ENCODE measurements at regions not wholly inside any gene's neighbourhood (a gene's known extent, or its start where the extent isn't known, plus 50 kb on each side); places are given as distances from the start of the nearest gene placed in this dataset.

DNA sequence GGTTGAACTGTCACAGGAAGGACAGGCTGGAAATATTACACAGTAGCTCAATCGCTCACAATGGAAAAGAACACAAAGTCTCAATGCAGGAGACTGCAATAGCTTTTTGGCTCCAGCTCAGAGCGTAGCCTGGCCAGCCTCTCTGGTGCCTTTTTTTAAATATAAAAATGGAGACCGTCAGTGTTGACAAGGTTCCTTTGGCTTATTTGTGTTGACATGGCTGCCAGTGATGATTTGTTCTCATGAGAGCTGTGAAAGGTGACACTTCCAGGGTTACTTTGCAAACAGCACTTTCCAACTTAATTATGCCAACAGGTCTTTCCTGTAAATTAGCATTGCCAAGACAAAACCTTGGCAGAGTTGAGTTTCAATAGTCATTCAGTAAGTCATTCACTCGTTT lies 70.8 kb downstream of the KCNE4 start:
- TF ChIP-seq CTCF (conservative IDR thresholded peaks at IDR 0.05; ENCODE audit: low read depth, low read length) = no peak
- no peak for TF ChIP-seq EZH2 (IDR thresholded peaks at IDR 0.05; ENCODE audit: low read length, unreplicated experiment)

Measured in PC-3 (cell line).